ENCODE measurements at regions not wholly inside any gene's neighbourhood (a gene's known extent, or its start where the extent isn't known, plus 50 kb on each side); places are given as distances from the start of the nearest gene placed in this dataset.

GRCh38 chr3:126274735-126275619 is 82.2 kb downstream of the KLF15 start:
- TF ChIP-seq, protein P1, sequence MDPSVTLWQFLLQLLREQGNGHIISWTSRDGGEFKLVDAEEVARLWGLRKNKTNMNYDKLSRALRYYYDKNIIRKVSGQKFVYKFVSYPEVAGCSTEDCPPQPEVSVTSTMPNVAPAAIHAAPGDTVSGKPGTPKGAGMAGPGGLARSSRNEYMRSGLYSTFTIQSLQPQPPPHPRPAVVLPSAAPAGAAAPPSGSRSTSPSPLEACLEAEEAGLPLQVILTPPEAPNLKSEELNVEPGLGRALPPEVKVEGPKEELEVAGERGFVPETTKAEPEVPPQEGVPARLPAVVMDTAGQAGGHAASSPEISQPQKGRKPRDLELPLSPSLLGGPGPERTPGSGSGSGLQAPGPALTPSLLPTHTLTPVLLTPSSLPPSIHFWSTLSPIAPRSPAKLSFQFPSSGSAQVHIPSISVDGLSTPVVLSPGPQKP (IDR thresholded peaks at IDR 0.05; ENCODE audit: borderline replicate concordance, low read depth, low read length), result no peak
- no peak for TF ChIP-seq CTCF (conservative IDR thresholded peaks at IDR 0.05; ENCODE audit: low read depth, low read length)
- no peak for TF ChIP-seq POLR2A (IDR thresholded peaks at IDR 0.05; ENCODE audit: low read depth, low read length)
- no peak for TF ChIP-seq MAFK (IDR thresholded peaks at IDR 0.05; ENCODE audit: low read depth, low read length)
- TF ChIP-seq CEBPB (IDR thresholded peaks at IDR 0.05; ENCODE audit: low read depth, low read length), result peak; percentile 61
- no peak for TF ChIP-seq FOS (IDR thresholded peaks at IDR 0.05; ENCODE audit: low read depth, low read length)
- TF ChIP-seq RAD21 (IDR thresholded peaks at IDR 0.05; ENCODE audit: low read length), result no peak
- TF ChIP-seq RFX5 (IDR thresholded peaks at IDR 0.05; ENCODE audit: low read depth, low read length), result no peak
- no peak for TF ChIP-seq MAZ (IDR thresholded peaks at IDR 0.05; ENCODE audit: borderline replicate concordance, low read depth, low read length)
- TF ChIP-seq SMC3 (IDR thresholded peaks at IDR 0.05; ENCODE audit: low read depth, low read length), result no peak
- TF ChIP-seq BHLHE40 (IDR thresholded peaks at IDR 0.05; ENCODE audit: low read depth, low read length), result no peak
- TF ChIP-seq MXI1 (IDR thresholded peaks at IDR 0.05; ENCODE audit: borderline replicate concordance, low read depth, low read length), result no peak
- TF ChIP-seq RCOR1 (IDR thresholded peaks at IDR 0.05; ENCODE audit: insufficient replicate concordance, low read length), result no peak
- TF ChIP-seq USF2 (IDR thresholded peaks at IDR 0.05; ENCODE audit: low read depth, low read length), result no peak

All from IMR-90 (cell line).